NCI-H1105 treated with DMSO at 0.1 percent for 48 hours (cell line): ENCODE measurements at regions not wholly inside any gene's neighbourhood (a gene's known extent, or its start where the extent isn't known, plus 50 kb on each side); places are given as distances from the start of the nearest gene placed in this dataset.
A peak's percentile ranks its signal among the peaks of the same experiment; 100 is the strongest.

Experiments
- DNase-seq: peaks from one replicate; lab custom pipeline; 2025; lab: John Stamatoyannopoulos, UW

DNA sequence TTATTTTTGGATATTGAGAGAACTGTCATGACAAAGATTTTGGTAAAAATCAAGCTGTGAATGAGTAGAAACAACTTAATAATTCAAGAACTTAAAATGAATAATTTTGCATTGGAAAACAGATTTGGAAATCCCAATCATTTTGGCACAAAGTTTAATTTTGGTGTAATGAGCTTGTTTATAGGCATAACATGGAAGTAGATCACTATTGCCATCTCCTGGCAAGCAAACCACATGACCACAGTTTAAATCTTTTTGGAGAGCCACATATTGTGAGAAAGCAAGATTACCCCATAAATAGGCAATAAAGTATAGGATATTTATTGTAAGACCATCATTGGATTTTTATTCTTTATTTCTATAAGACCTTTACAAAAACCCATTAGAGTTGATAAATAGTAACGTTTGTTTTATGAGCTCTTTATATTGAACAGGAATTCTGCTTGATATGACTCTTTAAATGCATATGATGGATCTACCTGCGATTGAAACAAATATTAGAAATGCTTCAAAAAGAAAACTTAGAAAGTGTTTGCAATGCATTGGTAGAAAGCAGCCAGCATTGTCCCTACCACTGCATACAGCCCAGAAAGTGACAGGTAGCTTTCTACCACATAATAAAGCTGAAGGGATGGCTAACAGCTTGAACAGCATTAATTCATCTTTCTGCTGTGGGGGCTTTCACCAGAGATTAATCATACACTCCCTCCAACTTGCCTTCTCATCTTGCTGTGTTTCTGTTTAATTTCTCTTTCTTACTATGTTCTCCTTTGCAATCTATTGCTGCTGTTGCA, 766.8 kb downstream of the TBL1XR1 start:
- peak; percentile 91 for DNase-seq

DNA sequence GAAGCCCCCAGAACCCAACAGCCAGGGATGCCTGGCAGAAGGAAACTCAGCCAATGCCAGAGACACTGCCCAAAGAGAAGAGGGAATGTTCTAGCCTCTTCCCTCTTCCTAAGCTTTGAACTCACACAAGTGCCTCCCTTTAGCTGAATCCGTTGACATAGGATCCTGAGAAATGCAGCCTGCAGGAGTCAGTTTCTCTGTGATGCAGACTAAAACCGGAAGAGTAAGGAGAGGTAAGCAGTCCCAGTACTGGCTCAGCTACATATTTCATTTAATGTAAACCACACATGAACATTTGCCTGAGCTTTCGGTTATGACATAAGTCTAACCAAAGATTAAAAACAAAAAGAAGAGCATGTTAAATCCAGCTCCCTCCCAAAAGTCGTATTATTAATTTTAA, 768.7 kb downstream of the TBL1XR1 start:
- DNase-seq: no peak

- DNase-seq: no peak
Measured at GRCh38 chr3:176426371-176426770, 770.9 kb downstream of the TBL1XR1 start.

- no peak for DNase-seq
Measured at GRCh38 chr3:176416870-176417269, 780.4 kb downstream of the TBL1XR1 start.

GRCh38 chr3:176415661-176416295, 781.5 kb downstream of the TBL1XR1 start:
- no peak for DNase-seq

GRCh38 chr3:176412771-176413170, 784.5 kb downstream of the TBL1XR1 start:
- no peak for DNase-seq

DNA sequence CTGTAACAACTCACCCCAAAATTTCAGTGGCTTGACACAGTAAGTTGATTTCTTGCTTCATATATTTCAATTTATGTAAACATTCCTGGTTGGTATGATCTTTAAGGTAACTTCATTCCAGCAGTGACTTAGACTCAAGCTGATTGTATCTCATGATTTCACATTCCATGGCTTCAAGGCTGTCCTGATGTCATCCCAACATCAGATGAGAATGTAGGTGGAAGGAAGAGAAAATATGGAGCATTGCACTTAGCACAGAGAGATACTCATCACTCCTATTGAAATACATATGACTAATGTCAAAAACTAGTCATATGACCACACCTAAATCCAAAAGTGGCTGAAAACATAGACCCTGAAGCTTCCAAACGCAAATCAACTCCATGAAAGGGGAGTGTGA, 793.8 kb downstream of the TBL1XR1 start:
- DNase-seq: no peak

GRCh38 chr3:176401211-176401610, 796.1 kb downstream of the TBL1XR1 start:
- DNase-seq: no peak

DNA sequence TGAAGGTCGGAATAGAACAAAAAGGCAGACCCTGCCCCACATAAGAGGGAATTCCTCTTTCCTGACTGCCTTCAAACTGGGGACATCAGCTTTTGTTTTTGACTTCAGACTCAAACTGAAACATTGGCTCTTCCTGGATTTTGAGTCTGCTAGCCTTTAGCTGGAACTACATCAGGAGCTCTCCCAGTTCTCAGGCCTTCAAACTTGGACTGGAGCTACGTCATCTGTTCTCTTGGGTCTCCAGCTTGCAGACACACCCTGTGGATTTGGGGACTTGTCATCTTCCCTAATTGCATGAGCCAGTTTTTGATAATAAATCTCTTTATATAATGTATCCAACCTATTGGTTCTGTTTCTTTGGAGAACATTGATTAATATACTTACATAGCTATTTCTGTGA, 798.1 kb downstream of the TBL1XR1 start:
- DNase-seq: no peak

DNA sequence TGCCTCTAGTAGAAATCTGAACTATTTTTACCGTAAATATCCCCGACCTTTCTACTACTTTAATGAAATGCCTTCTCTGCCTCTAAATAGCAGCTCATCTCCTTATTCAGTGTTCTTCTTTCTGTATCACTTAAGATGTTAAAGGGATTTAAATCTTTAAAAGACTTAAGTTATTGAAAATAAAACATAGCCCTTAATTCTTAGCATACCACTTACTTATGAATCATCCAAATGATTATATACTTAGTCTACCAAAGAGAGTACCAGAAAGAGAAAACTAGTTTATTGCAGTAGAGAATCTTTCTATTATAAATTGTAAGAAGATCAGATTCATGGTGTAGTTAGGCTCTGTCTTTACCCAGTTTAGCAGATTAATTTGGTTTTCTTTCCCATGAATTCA, 802.0 kb downstream of the TBL1XR1 start:
- DNase-seq: no peak

DNA sequence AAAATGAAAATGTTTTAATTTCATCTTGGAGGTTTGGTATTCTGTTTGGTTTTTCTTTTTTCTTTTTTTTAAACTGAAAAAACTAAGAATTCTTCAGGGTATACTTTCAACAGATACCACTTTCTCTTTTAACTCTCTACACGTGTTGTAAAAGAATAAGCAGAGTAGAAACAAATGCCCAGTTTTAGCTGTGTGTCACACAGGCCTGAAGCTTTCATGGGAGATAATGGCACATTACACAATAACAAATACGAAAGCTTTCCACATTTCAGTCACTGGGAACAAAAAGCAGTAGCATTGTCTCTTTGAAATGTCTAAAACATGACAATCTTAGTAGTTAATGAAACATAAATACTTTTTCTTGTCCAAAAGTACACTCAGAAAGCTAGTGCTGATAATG, 818.5 kb downstream of the TBL1XR1 start:
- no peak for DNase-seq

GRCh38 chr3:176376531-176376930, 820.8 kb downstream of the TBL1XR1 start:
- peak; percentile 99 for DNase-seq

- no peak for DNase-seq
Measured at GRCh38 chr3:176375519-176375918, 821.8 kb downstream of the TBL1XR1 start.

DNA sequence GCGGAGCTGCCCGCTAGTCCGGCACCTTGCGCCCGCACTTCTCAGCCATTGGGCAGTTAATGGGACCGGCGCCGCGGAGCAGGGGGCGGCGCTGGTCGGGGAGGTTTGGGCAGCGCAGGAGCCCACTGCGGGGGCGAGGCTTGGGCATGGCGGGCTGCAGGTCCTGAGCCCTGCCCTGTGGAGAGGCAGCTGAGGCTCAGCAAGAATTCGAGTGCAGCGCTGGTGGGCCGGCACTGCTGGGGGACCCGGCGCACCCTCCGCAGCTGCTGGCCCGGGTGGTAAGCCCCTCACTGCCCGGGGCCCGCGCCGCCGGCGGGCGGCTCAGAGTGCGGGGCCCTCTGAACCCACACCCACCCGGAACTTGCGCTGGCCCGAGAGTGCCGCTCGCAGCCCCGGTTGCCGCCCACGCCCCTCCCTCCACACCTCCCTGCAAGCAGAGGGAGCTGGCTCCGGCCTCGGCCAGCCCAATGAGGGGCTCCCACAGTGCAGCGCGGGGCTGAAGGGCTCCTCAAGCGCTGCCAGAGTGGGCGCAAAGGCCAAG, 835.0 kb downstream of the TBL1XR1 start:
- DNase-seq: no peak

DNA sequence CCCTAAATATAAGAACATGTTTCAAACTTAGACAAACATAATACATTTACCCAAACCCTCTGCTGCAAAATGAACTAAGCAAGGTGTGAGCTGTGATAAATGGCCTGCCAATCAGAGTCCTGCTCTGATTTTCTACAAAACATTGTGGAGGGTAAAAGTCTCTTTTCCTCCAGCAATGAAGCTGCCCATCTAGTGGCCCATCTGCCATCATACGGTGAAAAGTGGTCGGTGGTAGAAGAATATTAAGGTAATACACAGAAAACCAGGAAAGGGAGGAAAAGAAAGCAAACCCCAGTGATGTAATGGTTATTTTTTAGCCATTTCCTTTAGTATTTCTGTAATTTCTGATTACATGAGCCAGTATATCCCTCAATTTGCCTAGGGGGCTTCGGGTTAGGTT, 838.1 kb downstream of the TBL1XR1 start:
- no peak for DNase-seq

DNA sequence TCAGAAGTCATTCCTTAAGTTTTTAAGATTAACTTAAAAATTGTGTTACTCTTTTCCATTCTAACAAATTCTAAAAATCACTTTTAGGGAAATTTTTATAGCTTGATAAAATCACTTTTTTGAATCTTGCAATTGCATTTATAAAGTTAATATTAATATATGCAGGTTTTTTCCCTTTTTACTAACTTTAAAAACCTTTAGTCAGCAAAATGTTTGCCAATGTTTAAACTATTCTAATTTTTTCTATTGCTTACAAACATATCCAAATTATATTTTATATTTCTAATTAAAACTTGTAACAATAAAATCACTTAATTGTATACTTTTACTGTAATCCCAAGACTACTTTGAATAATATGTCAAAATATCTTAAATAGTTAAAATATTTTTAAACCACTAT, 839.4 kb downstream of the TBL1XR1 start:
- no peak for DNase-seq

- peak; percentile 54 for DNase-seq
Measured at GRCh38 chr3:176354843-176355242, 842.4 kb downstream of the TBL1XR1 start.

- DNase-seq: no peak
Measured at GRCh38 chr3:176352716-176353334, 844.5 kb downstream of the TBL1XR1 start.

GRCh38 chr3:176351408-176351807, 845.9 kb downstream of the TBL1XR1 start:
- DNase-seq: no peak

GRCh38 chr3:176349706-176350105, 847.6 kb downstream of the TBL1XR1 start:
- no peak for DNase-seq

GRCh38 chr3:176347424-176348146, 849.7 kb downstream of the TBL1XR1 start:
- no peak for DNase-seq

GRCh38 chr3:176341963-176342362, 855.3 kb downstream of the TBL1XR1 start:
- no peak for DNase-seq
